Calu3 (cell line): ENCODE measurements at regions not wholly inside any gene's neighbourhood (a gene's known extent, or its start where the extent isn't known, plus 50 kb on each side); places are given as distances from the start of the nearest gene placed in this dataset.

ENCODE experiments used
- BruUV-seq: library from RNA; stranded (reverse); fragments of 400-500 nt; replicated peaks from 2 replicates; lab custom pipeline; 2021; lab: Mats Ljungman, UMichigan
- CTCF ChIA-PET: fragments of 300-600 bp; sonication (Branson Sonifier 250); formaldehyde crosslinking; loops from one replicate; lab custom pipeline; 2022; ENCODE audit warnings: antibody characterized with exemption; lab: Charles Lee
- DNase-seq: peaks from one replicate; pipeline ENCODE4 v3.0.0; 2022
- H3K27ac Mint-ChIP-seq: one replicate; pipeline ENCODE4 v1.8.0; 2022; ENCODE audit warnings: mixed read lengths; ENCODE audit not compliant: unreplicated experiment
- H3K27me3 Mint-ChIP-seq: one replicate; pipeline ENCODE4 v1.8.0; 2022; ENCODE audit warnings: mixed read lengths; ENCODE audit not compliant: unreplicated experiment
- H3K36me3 Mint-ChIP-seq: one replicate; pipeline ENCODE4 v1.8.0; 2022; ENCODE audit warnings: mild to moderate bottlenecking, moderate library complexity, mixed read lengths; ENCODE audit not compliant: insufficient read depth, unreplicated experiment
- H3K4me1 Mint-ChIP-seq: one replicate; pipeline ENCODE4 v1.8.0; 2022; ENCODE audit warnings: mild to moderate bottlenecking, low read depth, mixed read lengths; ENCODE audit not compliant: unreplicated experiment
- H3K4me3 Mint-ChIP-seq: one replicate; pipeline ENCODE4 v1.8.0; 2022; ENCODE audit warnings: mild to moderate bottlenecking, low read depth, moderate library complexity, mixed read lengths; ENCODE audit not compliant: unreplicated experiment
- H3K9me3 Mint-ChIP-seq: one replicate; pipeline ENCODE4 v1.8.0; 2022; ENCODE audit warnings: low read depth, mixed read lengths; ENCODE audit not compliant: unreplicated experiment
- CTCF ChIP-seq: fragments of 200-600 bp; IDR thresholded peaks from one replicate; pipeline ENCODE4 v1.8.0; 2022; ENCODE audit warnings: antibody characterized with exemption; ENCODE audit not compliant: unreplicated experiment
- intact Hi-C: fragments of 100-400 bp; cut with micrococcal nuclease; formaldehyde crosslinking; loops from one replicate; pipeline ENCODE4 v1.10.0; 2022; ENCODE audit not compliant: unreplicated experiment

- peaks cover 78% of the 10 kb centered on the region for H3K27me3 Mint-ChIP-seq
- intact Hi-C loops: no loop called here
- no TSS peak for BruUV-seq
- H3K4me1 Mint-ChIP-seq: no peaks in the 10 kb centered on the region
- H3K4me3 Mint-ChIP-seq: no peak overlapping the region
- no peak overlapping the region for H3K27ac Mint-ChIP-seq
- CTCF ChIA-PET: no interaction called here
- DNase-seq: no peak
- no peaks in the 10 kb centered on the region for H3K9me3 Mint-ChIP-seq
- TF ChIP-seq CTCF: no peak
- no peaks in the 10 kb centered on the region for H3K36me3 Mint-ChIP-seq
These were observed 77.1 kb upstream of the TTC34 start for GRCh38 chr1:2878591-2878990.

- BruUV-seq: no TSS peak
- H3K4me3 Mint-ChIP-seq: no peak overlapping the region
- CTCF ChIA-PET: no interaction called here
- no peaks in the 10 kb centered on the region for H3K9me3 Mint-ChIP-seq
- H3K27me3 Mint-ChIP-seq: peaks cover 74% of the 10 kb centered on the region
- DNase-seq: no peak
- intact Hi-C loops: no loop called here
- H3K36me3 Mint-ChIP-seq: no peaks in the 10 kb centered on the region
- no peaks in the 10 kb centered on the region for H3K4me1 Mint-ChIP-seq
- no peak overlapping the region for H3K27ac Mint-ChIP-seq
- TF ChIP-seq CTCF: no peak
These were observed 77.5 kb upstream of the TTC34 start for GRCh38 chr1:2879026-2879425.

GRCh38 chr1:2879591-2879990, 78.1 kb upstream of the TTC34 start:
- CTCF ChIA-PET: no interaction called here
- Mint-ChIP-seq H3K27ac (no peak overlapping the region), H3K4me1 (no peaks in the 10 kb centered on the region), H3K36me3 (no peaks in the 10 kb centered on the region), H3K4me3 (no peak overlapping the region), H3K27me3 (peaks cover 70% of the 10 kb centered on the region), H3K9me3 (no peaks in the 10 kb centered on the region)
- intact Hi-C loops: no loop called here
- no peak for TF ChIP-seq CTCF
- DNase-seq: no peak
- BruUV-seq: no TSS peak

- Mint-ChIP-seq H3K27me3 (peaks cover 70% of the 10 kb centered on the region), H3K36me3 (no peaks in the 10 kb centered on the region), H3K27ac (no peak overlapping the region), H3K4me3 (no peak overlapping the region), H3K9me3 (no peaks in the 10 kb centered on the region), H3K4me1 (no peaks in the 10 kb centered on the region)
- CTCF ChIA-PET: no interaction called here
- BruUV-seq: no TSS peak
- no peak for TF ChIP-seq CTCF
- no peak for DNase-seq
- intact Hi-C loops: no loop called here
These were observed 78.6 kb upstream of the TTC34 start for GRCh38 chr1:2880086-2880485.
